Loucy (cell line): ENCODE measurements at regions not wholly inside any gene's neighbourhood (a gene's known extent, or its start where the extent isn't known, plus 50 kb on each side); places are given as distances from the start of the nearest gene placed in this dataset.

Experiments used
- EZH2phosphoT487 ChIP-seq: fragments of 200-600 bp; IDR thresholded peaks from 2 replicates; pipeline ENCODE4 v1.6.1; 2018; ENCODE audit warnings: antibody characterized with exemption, mild to moderate bottlenecking, moderate library complexity, borderline replicate concordance
- TF ChIP-seq, protein P1 (sequence below): fragments of 200-600 bp; sonication (generic); conservative IDR thresholded peaks from 2 replicates; pipeline ENCODE4 v1.5.1; 2014; ENCODE audit warnings: mild to moderate bottlenecking, antibody characterized with exemption, low read length

DNA sequence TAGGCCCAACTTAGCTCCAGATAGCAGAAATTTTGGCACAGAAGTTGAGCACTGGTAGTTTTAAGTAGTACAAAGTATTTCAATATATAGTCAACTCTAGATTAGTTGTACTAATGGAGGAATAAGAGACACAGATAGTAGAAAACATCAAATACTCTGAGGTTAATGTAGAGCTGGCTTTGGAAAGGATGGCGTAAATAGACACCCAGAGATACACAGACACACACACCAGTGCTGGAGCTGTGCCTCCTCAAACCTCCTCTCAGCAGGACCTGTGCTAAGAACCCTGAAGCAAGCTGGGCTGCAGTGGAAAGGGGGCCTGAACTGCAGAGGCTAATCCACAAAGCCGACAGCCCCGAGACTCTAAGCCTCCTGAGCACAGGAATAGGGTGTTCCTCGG is 67.0 kb upstream of the EDEM3 start:
- TF ChIP-seq, protein P1, sequence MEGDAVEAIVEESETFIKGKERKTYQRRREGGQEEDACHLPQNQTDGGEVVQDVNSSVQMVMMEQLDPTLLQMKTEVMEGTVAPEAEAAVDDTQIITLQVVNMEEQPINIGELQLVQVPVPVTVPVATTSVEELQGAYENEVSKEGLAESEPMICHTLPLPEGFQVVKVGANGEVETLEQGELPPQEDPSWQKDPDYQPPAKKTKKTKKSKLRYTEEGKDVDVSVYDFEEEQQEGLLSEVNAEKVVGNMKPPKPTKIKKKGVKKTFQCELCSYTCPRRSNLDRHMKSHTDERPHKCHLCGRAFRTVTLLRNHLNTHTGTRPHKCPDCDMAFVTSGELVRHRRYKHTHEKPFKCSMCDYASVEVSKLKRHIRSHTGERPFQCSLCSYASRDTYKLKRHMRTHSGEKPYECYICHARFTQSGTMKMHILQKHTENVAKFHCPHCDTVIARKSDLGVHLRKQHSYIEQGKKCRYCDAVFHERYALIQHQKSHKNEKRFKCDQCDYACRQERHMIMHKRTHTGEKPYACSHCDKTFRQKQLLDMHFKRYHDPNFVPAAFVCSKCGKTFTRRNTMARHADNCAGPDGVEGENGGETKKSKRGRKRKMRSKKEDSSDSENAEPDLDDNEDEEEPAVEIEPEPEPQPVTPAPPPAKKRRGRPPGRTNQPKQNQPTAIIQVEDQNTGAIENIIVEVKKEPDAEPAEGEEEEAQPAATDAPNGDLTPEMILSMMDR = no peak
- TF ChIP-seq EZH2phosphoT487 = no peak
